ENCODE measurements at regions not wholly inside any gene's neighbourhood (a gene's known extent, or its start where the extent isn't known, plus 50 kb on each side); places are given as distances from the start of the nearest gene placed in this dataset.

- H3K27me3 Mint-ChIP-seq, result no peaks in the 10 kb centered on the region
- no peak overlapping the region for H3K4me3 Mint-ChIP-seq
- no peaks in the 10 kb centered on the region for H3K36me3 Mint-ChIP-seq (ENCODE audit: low read depth)
- no peaks in the 10 kb centered on the region for H3K4me1 Mint-ChIP-seq
- intact Hi-C loops (cut with micrococcal nuclease), result no loop called here
- H3K9me3 Mint-ChIP-seq, result no peaks in the 10 kb centered on the region
- DNase-seq, result no peak
- no peak overlapping the region for H3K27ac Mint-ChIP-seq
Observed at GRCh38 chr12:18145924-18146323, 55.9 kb upstream of the RERGL start.

GRCh38 chr12:18141048-18141982 lies 51.3 kb upstream of the RERGL start:
- Mint-ChIP-seq H3K4me3 (no peak overlapping the region), H3K36me3 (ENCODE audit: low read depth) (no peaks in the 10 kb centered on the region), H3K9me3 (no peaks in the 10 kb centered on the region), H3K4me1 (no peaks in the 10 kb centered on the region), H3K27me3 (no peaks in the 10 kb centered on the region), H3K27ac (no peak overlapping the region)
- no peak for DNase-seq
- intact Hi-C loops (cut with micrococcal nuclease), result no loop called here

GRCh38 chr12:18139989-18140596 lies 50.1 kb upstream of the RERGL start:
- Mint-ChIP-seq H3K9me3 (no peaks in the 10 kb centered on the region), H3K4me3 (no peak overlapping the region), H3K27me3 (no peaks in the 10 kb centered on the region), H3K27ac (no peak overlapping the region), H3K4me1 (no peaks in the 10 kb centered on the region), H3K36me3 (ENCODE audit: low read depth) (no peaks in the 10 kb centered on the region)
- intact Hi-C loops (cut with micrococcal nuclease), result no loop called here
- no peak for DNase-seq
